ENCODE measurements at regions not wholly inside any gene's neighbourhood (a gene's known extent, or its start where the extent isn't known, plus 50 kb on each side); places are given as distances from the start of the nearest gene placed in this dataset.

- H3K27ac ChIP-seq (ENCODE audit: low read depth, low read length): no peak overlapping the region
- H3K27me3 ChIP-seq (ENCODE audit: control insufficient read depth in 5 of 5, insufficient read depth in 4 of 5, low read length in 5 of 5): no peaks in the 10 kb centered on the region
- peaks cover 0 to 22% (median 0%) of the 10 kb centered on the region in 5 donors for H3K4me1 ChIP-seq (ENCODE audit: control insufficient read depth in 5 of 5, insufficient read depth in 5 of 5, low read length in 5 of 5)
- no peak overlapping the region for H3K4me3 ChIP-seq (ENCODE audit: low read depth in 1 of 5, low read length in 5 of 5)
- no peaks in the 10 kb centered on the region for H3K36me3 ChIP-seq (ENCODE audit: control insufficient read depth in 5 of 5, insufficient read depth in 5 of 5, low read length in 5 of 5)
- H3K9ac ChIP-seq (ENCODE audit: low read length in 5 of 5): no peak overlapping the region
- H3K9me3 ChIP-seq (ENCODE audit: control insufficient read depth in 5 of 5, low read length in 5 of 5): peaks cover 0 to 7% (median 5%) of the 10 kb centered on the region in 5 donors
These were observed 268.4 kb downstream of the ETS1 start for GRCh38 chr11:128318856-128319474.

- Histone ChIP-seq H3K27ac (ENCODE audit: low read depth, low read length) (no peak overlapping the region), H3K9me3 (ENCODE audit: control insufficient read depth in 5 of 5, low read length in 5 of 5) (peaks cover 0 to 8% (median 5%) of the 10 kb centered on the region in 5 donors), H3K27me3 (ENCODE audit: control insufficient read depth in 5 of 5, insufficient read depth in 4 of 5, low read length in 5 of 5) (no peaks in the 10 kb centered on the region), H3K4me3 (ENCODE audit: low read depth in 1 of 5, low read length in 5 of 5) (no peak overlapping the region), H3K36me3 (ENCODE audit: control insufficient read depth in 5 of 5, insufficient read depth in 5 of 5, low read length in 5 of 5) (no peaks in the 10 kb centered on the region), H3K9ac (ENCODE audit: low read length in 5 of 5) (no peak overlapping the region), H3K4me1 (ENCODE audit: control insufficient read depth in 5 of 5, insufficient read depth in 5 of 5, low read length in 5 of 5) (peaks cover 0 to 12% (median 0%) of the 10 kb centered on the region in 5 donors)
These were observed 270.7 kb downstream of the ETS1 start for GRCh38 chr11:128316541-128317227.

- Histone ChIP-seq H3K27ac (ENCODE audit: low read depth, low read length) (no peak overlapping the region), H3K27me3 (ENCODE audit: control insufficient read depth in 5 of 5, insufficient read depth in 4 of 5, low read length in 5 of 5) (no peaks in the 10 kb centered on the region), H3K4me3 (ENCODE audit: low read depth in 1 of 5, low read length in 5 of 5) (no peak overlapping the region), H3K9me3 (ENCODE audit: control insufficient read depth in 5 of 5, low read length in 5 of 5) (peaks cover 0 to 8% (median 5%) of the 10 kb centered on the region in 5 donors), H3K36me3 (ENCODE audit: control insufficient read depth in 5 of 5, insufficient read depth in 5 of 5, low read length in 5 of 5) (no peaks in the 10 kb centered on the region), H3K9ac (ENCODE audit: low read length in 5 of 5) (no peak overlapping the region), H3K4me1 (ENCODE audit: control insufficient read depth in 5 of 5, insufficient read depth in 5 of 5, low read length in 5 of 5) (peaks cover 0 to 12% (median 0%) of the 10 kb centered on the region in 5 donors)
These were observed 271.4 kb downstream of the ETS1 start for GRCh38 chr11:128315933-128316332.

GRCh38 chr11:128313931-128314330 is 273.4 kb downstream of the ETS1 start:
- H3K9ac ChIP-seq (ENCODE audit: low read length in 5 of 5): no peak overlapping the region
- H3K4me3 ChIP-seq (ENCODE audit: low read depth in 1 of 5, low read length in 5 of 5): no peak overlapping the region
- no peaks in the 10 kb centered on the region for H3K36me3 ChIP-seq (ENCODE audit: control insufficient read depth in 5 of 5, insufficient read depth in 5 of 5, low read length in 5 of 5)
- H3K9me3 ChIP-seq (ENCODE audit: control insufficient read depth in 5 of 5, low read length in 5 of 5): peaks cover 0 to 8% (median 5%) of the 10 kb centered on the region in 5 donors
- peaks cover 0 to 10% (median 0%) of the 10 kb centered on the region in 5 donors for H3K4me1 ChIP-seq (ENCODE audit: control insufficient read depth in 5 of 5, insufficient read depth in 5 of 5, low read length in 5 of 5)
- H3K27me3 ChIP-seq (ENCODE audit: control insufficient read depth in 5 of 5, insufficient read depth in 4 of 5, low read length in 5 of 5): no peaks in the 10 kb centered on the region
- H3K27ac ChIP-seq (ENCODE audit: low read depth, low read length): no peak overlapping the region

- Histone ChIP-seq H3K27ac (ENCODE audit: low read depth, low read length) (no peak overlapping the region), H3K4me3 (ENCODE audit: low read depth in 1 of 5, low read length in 5 of 5) (no peak overlapping the region), H3K27me3 (ENCODE audit: control insufficient read depth in 5 of 5, insufficient read depth in 4 of 5, low read length in 5 of 5) (no peaks in the 10 kb centered on the region), H3K36me3 (ENCODE audit: control insufficient read depth in 5 of 5, insufficient read depth in 5 of 5, low read length in 5 of 5) (no peaks in the 10 kb centered on the region), H3K4me1 (ENCODE audit: control insufficient read depth in 5 of 5, insufficient read depth in 5 of 5, low read length in 5 of 5) (peaks cover 0 to 2% (median 0%) of the 10 kb centered on the region in 5 donors), H3K9me3 (ENCODE audit: control insufficient read depth in 5 of 5, low read length in 5 of 5) (peaks cover 0 to 8% (median 5%) of the 10 kb centered on the region in 5 donors), H3K9ac (ENCODE audit: low read length in 5 of 5) (no peak overlapping the region)
These were observed 275.3 kb downstream of the ETS1 start for GRCh38 chr11:128311742-128312719.

GRCh38 chr11:128310676-128311445 is 276.5 kb downstream of the ETS1 start:
- H3K9ac ChIP-seq (ENCODE audit: low read length in 5 of 5): no peak overlapping the region
- H3K36me3 ChIP-seq (ENCODE audit: control insufficient read depth in 5 of 5, insufficient read depth in 5 of 5, low read length in 5 of 5): no peaks in the 10 kb centered on the region
- no peaks in the 10 kb centered on the region for H3K27me3 ChIP-seq (ENCODE audit: control insufficient read depth in 5 of 5, insufficient read depth in 4 of 5, low read length in 5 of 5)
- no peak overlapping the region for H3K27ac ChIP-seq (ENCODE audit: low read depth, low read length)
- H3K4me3 ChIP-seq (ENCODE audit: low read depth in 1 of 5, low read length in 5 of 5): no peak overlapping the region
- peaks cover 0 to 8% (median 5%) of the 10 kb centered on the region in 5 donors for H3K9me3 ChIP-seq (ENCODE audit: control insufficient read depth in 5 of 5, low read length in 5 of 5)
- H3K4me1 ChIP-seq (ENCODE audit: control insufficient read depth in 5 of 5, insufficient read depth in 5 of 5, low read length in 5 of 5): no peaks in the 10 kb centered on the region

GRCh38 chr11:128310005-128310404 is 277.4 kb downstream of the ETS1 start:
- Histone ChIP-seq H3K27ac (ENCODE audit: low read depth, low read length) (no peak overlapping the region), H3K9ac (ENCODE audit: low read length in 5 of 5) (no peak overlapping the region), H3K27me3 (ENCODE audit: control insufficient read depth in 5 of 5, insufficient read depth in 4 of 5, low read length in 5 of 5) (no peaks in the 10 kb centered on the region), H3K36me3 (ENCODE audit: control insufficient read depth in 5 of 5, insufficient read depth in 5 of 5, low read length in 5 of 5) (no peaks in the 10 kb centered on the region), H3K4me3 (ENCODE audit: low read depth in 1 of 5, low read length in 5 of 5) (no peak overlapping the region), H3K4me1 (ENCODE audit: control insufficient read depth in 5 of 5, insufficient read depth in 5 of 5, low read length in 5 of 5) (no peaks in the 10 kb centered on the region), H3K9me3 (ENCODE audit: control insufficient read depth in 5 of 5, low read length in 5 of 5) (peaks cover 0 to 7% (median 3%) of the 10 kb centered on the region in 5 donors)

GRCh38 chr11:128308794-128309193 is 278.6 kb downstream of the ETS1 start:
- Histone ChIP-seq H3K4me3 (ENCODE audit: low read depth in 1 of 5, low read length in 5 of 5) (no peak overlapping the region), H3K27ac (ENCODE audit: low read depth, low read length) (no peak overlapping the region), H3K9ac (ENCODE audit: low read length in 5 of 5) (no peak overlapping the region), H3K36me3 (ENCODE audit: control insufficient read depth in 5 of 5, insufficient read depth in 5 of 5, low read length in 5 of 5) (no peaks in the 10 kb centered on the region), H3K4me1 (ENCODE audit: control insufficient read depth in 5 of 5, insufficient read depth in 5 of 5, low read length in 5 of 5) (no peaks in the 10 kb centered on the region), H3K9me3 (ENCODE audit: control insufficient read depth in 5 of 5, low read length in 5 of 5) (no peaks in the 10 kb centered on the region), H3K27me3 (ENCODE audit: control insufficient read depth in 5 of 5, insufficient read depth in 4 of 5, low read length in 5 of 5) (no peaks in the 10 kb centered on the region)

GRCh38 chr11:128305588-128305987 is 281.8 kb downstream of the ETS1 start:
- no peaks in the 10 kb centered on the region for H3K9me3 ChIP-seq (ENCODE audit: control insufficient read depth in 5 of 5, low read length in 5 of 5)
- H3K9ac ChIP-seq (ENCODE audit: low read length in 5 of 5): no peak overlapping the region
- H3K4me1 ChIP-seq (ENCODE audit: control insufficient read depth in 5 of 5, insufficient read depth in 5 of 5, low read length in 5 of 5): peaks cover 0 to 9% (median 0%) of the 10 kb centered on the region in 5 donors
- H3K4me3 ChIP-seq (ENCODE audit: low read depth in 1 of 5, low read length in 5 of 5): no peak overlapping the region
- no peaks in the 10 kb centered on the region for H3K36me3 ChIP-seq (ENCODE audit: control insufficient read depth in 5 of 5, insufficient read depth in 5 of 5, low read length in 5 of 5)
- H3K27me3 ChIP-seq (ENCODE audit: control insufficient read depth in 5 of 5, insufficient read depth in 4 of 5, low read length in 5 of 5): no peaks in the 10 kb centered on the region
- H3K27ac ChIP-seq (ENCODE audit: low read depth, low read length): no peak overlapping the region
